B cell (primary cell): ENCODE measurements at regions not wholly inside any gene's neighbourhood (a gene's known extent, or its start where the extent isn't known, plus 50 kb on each side); places are given as distances from the start of the nearest gene placed in this dataset.

Experiments
- ATAC-seq: fragments of 200-7000 bp; cut with Tn5 transposase; one replicate; pipeline ENCODE4 v1.10.0; 2021; ENCODE audit warnings: low read depth, mild to moderate bottlenecking, moderate number of reproducible peaks, moderate library complexity
- CTCF ChIA-PET: fragments of 350-600 bp; sonication (Branson Sonifier 250); formaldehyde crosslinking; loops from one replicate; lab custom pipeline; 2021; ENCODE audit warnings: antibody characterized with exemption, inconsistent platforms; lab: Charles Lee
- POLR2A ChIA-PET: fragments of 350-600 bp; sonication (Branson Sonifier 250); formaldehyde crosslinking; loops from one replicate; lab custom pipeline; 2021; ENCODE audit warnings: antibody characterized with exemption; lab: Charles Lee
- DNase-seq: peaks from one replicate; pipeline ENCODE4 v3.0.0; 2013
- H2AFZ ChIP-seq: 2 replicates; pipeline ENCODE4 v1.6.1; 2012; ENCODE audit warnings: mild to moderate bottlenecking, low read depth, low read length; ENCODE audit not compliant: insufficient read depth, poor library complexity, severe bottlenecking
- H3K27ac ChIP-seq, 2 donors: 1 replicate in 1 of 2; 2 replicates in 1 of 2; pipeline ENCODE4 v1.5.1; 2012 to 2013; ENCODE audit warnings: low read length in 2 of 2, mild to moderate bottlenecking in 2 of 2, moderate library complexity in 1 of 2
- H3K27me3 ChIP-seq, 4 experiments: fragments of 200-600 bp in 1 of 4; sonication (generic) in 1 of 4; replicated peaks in 1 of 4; 1 replicate in 2 of 4; 2 replicates in 2 of 4; pipeline versions ENCODE4 v1.6.1 to v1.7.0; 2013 to 2016; ENCODE audit warnings: low read length in 3 of 4, mild to moderate bottlenecking in 2 of 4, mixed read lengths in 1 of 4, moderate library complexity in 1 of 4; ENCODE audit not compliant: insufficient read depth in 4 of 4, control insufficient read depth in 3 of 4; ENCODE audit errors: control extremely low read depth in 1 of 4
- H3K36me3 ChIP-seq, 2 experiments: replicated peaks in 1 of 2; 1 replicate in 1 of 2; 2 replicates in 1 of 2; pipeline versions ENCODE4 v1.6.1 to v1.7.1; 2013; ENCODE audit warnings: low read length in 1 of 2; ENCODE audit not compliant: insufficient read depth in 2 of 2, control insufficient read depth in 1 of 2; ENCODE audit errors: control extremely low read depth in 1 of 2, extremely low read depth in 1 of 2
- H3K4me1 ChIP-seq, 2 donors: fragments of 200-600 bp in 1 of 2; sonication (generic) in 1 of 2; 1 replicate in 1 of 2; 2 replicates in 1 of 2; pipeline versions ENCODE4 v1.5.1 to v1.6.1; 2013 to 2017; ENCODE audit warnings: low read length in 2 of 2; ENCODE audit not compliant: control insufficient read depth in 2 of 2, insufficient read depth in 2 of 2
- H3K4me2 ChIP-seq: replicated peaks from 2 replicates; pipeline ENCODE3; 2012; ENCODE audit warnings: mild to moderate bottlenecking, low read depth, low read length; ENCODE audit not compliant: poor library complexity, severe bottlenecking
- H3K4me3 ChIP-seq, 5 experiments: fragments of 200-600 bp in 1 of 5; sonication (generic) in 1 of 5; 1 replicate in 3 of 5; 2 replicates in 2 of 5; pipeline versions ENCODE4 v1.5.1 to v1.7.0; 2011 to 2016; ENCODE audit warnings: low read length in 4 of 5, mild to moderate bottlenecking in 4 of 5, low read depth in 2 of 5, control low read depth in 1 of 5, moderate library complexity in 1 of 5; ENCODE audit not compliant: insufficient read depth in 1 of 5; ENCODE audit errors: control extremely low read depth in 1 of 5, extremely low read depth in 1 of 5
- H3K79me2 ChIP-seq: fragments of 200-600 bp; sonication (generic); one replicate; pipeline ENCODE4 v1.6.0; 2016; ENCODE audit warnings: low read length; ENCODE audit not compliant: control insufficient read depth, insufficient read depth
- H3K9ac ChIP-seq: fragments of 200-600 bp; sonication (generic); 2 replicates; pipeline ENCODE4 v1.6.1; 2017; ENCODE audit warnings: mild to moderate bottlenecking, low read length, moderate library complexity
- H3K9me3 ChIP-seq, 3 donors: one replicate each; pipeline versions ENCODE4 v1.6.1 to v1.7.1; 2013; ENCODE audit warnings: low read length in 2 of 3; ENCODE audit not compliant: control insufficient read depth in 2 of 3, insufficient read depth in 1 of 3; ENCODE audit errors: control extremely low read depth in 1 of 3
- H4K20me1 ChIP-seq: 2 replicates; pipeline ENCODE4 v1.6.0; 2012; ENCODE audit warnings: mild to moderate bottlenecking, low read length; ENCODE audit not compliant: insufficient read depth, control insufficient read depth, poor library complexity, severe bottlenecking
- H3K27ac Mint-ChIP-seq: one replicate; pipeline ENCODE4 v1.8.0; 2021; ENCODE audit warnings: mixed read lengths
- H3K27me3 Mint-ChIP-seq: one replicate; pipeline ENCODE4 v1.8.0; 2021; ENCODE audit warnings: mixed read lengths
- H3K4me1 Mint-ChIP-seq: one replicate; pipeline ENCODE4 v1.8.0; 2021; ENCODE audit warnings: mixed read lengths
- H3K4me3 Mint-ChIP-seq: one replicate; pipeline ENCODE4 v1.8.0; 2021; ENCODE audit warnings: mixed read lengths
- H3K9me3 Mint-ChIP-seq: one replicate; pipeline ENCODE4 v1.8.0; 2022; ENCODE audit warnings: mixed read lengths; ENCODE audit not compliant: insufficient read depth
- EZH2 ChIP-seq: IDR thresholded peaks from 2 replicates; pipeline ENCODE4 v1.6.1; 2012; ENCODE audit warnings: borderline replicate concordance, low read depth, mild to moderate bottlenecking, moderate library complexity, low read length; ENCODE audit not compliant: insufficient read depth, poor library complexity, severe bottlenecking
- WGBS: methylation state at CpG from one replicate; pipeline ENCODE4 v1.1.5; 2013; ENCODE audit warnings: missing lambda C conversion rate; ENCODE audit not compliant: insufficient coverage; 5-methylcytosine and 5-hydroxymethylcytosine counted together
- intact Hi-C: fragments of 100-400 bp; cut with micrococcal nuclease; formaldehyde crosslinking; loops from one replicate; pipeline ENCODE4 v1.10.0; 2022
- TF ChIP-seq, protein P1 (sequence below): fragments of 200-600 bp; IDR thresholded peaks from one replicate; pipeline ENCODE4 v1.8.0; 2022; ENCODE audit warnings: antibody characterized with exemption, mild to moderate bottlenecking

DNA sequence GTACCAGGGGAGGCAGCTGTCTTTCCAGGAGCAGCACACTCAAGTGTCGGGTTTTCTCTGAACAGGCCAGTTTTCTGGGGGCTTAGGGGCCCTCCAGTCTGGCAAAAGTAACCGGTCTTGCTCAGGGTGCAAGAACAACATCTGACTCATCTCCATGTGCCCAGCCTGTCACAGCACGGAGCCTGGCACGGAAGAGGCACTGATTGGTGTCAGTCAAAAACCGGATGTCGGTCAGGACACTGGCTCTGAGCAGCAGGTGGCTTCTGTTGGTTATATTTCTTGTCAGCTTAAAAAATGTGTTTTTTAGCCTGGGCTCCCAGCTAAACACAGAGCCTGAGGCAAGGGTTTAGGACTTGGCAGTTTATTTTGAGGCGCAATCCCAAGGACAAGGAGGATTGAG is 139.9 kb downstream of the FBLN2 start:
- DNase-seq, result no peak
- Histone ChIP-seq H3K4me3 (no peak overlapping the region), H3K4me1 (no peaks in the 10 kb centered on the region), H3K4me2 (no peak overlapping the region), H3K9ac (no peak overlapping the region), H3K9me3 (peaks cover 0 to 5% (median 0%) of the 10 kb centered on the region in 3 donors), H2AFZ (no peak overlapping the region), H3K27ac (no peak overlapping the region), H3K36me3 (no peaks in the 10 kb centered on the region), H4K20me1 (no peaks in the 10 kb centered on the region), H3K79me2 (no peaks in the 10 kb centered on the region), H3K27me3 (peaks cover 0 to 2% (median 0%) of the 10 kb centered on the region in 4 experiments)
- H3K27me3 Mint-ChIP-seq, result peaks cover 24% of the 10 kb centered on the region
- TF ChIP-seq, protein P1, sequence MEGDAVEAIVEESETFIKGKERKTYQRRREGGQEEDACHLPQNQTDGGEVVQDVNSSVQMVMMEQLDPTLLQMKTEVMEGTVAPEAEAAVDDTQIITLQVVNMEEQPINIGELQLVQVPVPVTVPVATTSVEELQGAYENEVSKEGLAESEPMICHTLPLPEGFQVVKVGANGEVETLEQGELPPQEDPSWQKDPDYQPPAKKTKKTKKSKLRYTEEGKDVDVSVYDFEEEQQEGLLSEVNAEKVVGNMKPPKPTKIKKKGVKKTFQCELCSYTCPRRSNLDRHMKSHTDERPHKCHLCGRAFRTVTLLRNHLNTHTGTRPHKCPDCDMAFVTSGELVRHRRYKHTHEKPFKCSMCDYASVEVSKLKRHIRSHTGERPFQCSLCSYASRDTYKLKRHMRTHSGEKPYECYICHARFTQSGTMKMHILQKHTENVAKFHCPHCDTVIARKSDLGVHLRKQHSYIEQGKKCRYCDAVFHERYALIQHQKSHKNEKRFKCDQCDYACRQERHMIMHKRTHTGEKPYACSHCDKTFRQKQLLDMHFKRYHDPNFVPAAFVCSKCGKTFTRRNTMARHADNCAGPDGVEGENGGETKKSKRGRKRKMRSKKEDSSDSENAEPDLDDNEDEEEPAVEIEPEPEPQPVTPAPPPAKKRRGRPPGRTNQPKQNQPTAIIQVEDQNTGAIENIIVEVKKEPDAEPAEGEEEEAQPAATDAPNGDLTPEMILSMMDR, result no peak
- no peak for TF ChIP-seq EZH2
- no peak overlapping the region for H3K4me3 Mint-ChIP-seq
- no peak overlapping the region for H3K27ac Mint-ChIP-seq
- no peak for ATAC-seq
- peaks cover 2% of the 10 kb centered on the region for H3K9me3 Mint-ChIP-seq
- intact Hi-C loops, result no loop called here
- ChIA-PET CTCF (no interaction called here), POLR2A (no interaction called here)
- WGBS, result 87% methylated on average over 7 of the region's 7 CpGs
- H3K4me1 Mint-ChIP-seq, result no peaks in the 10 kb centered on the region

DNA sequence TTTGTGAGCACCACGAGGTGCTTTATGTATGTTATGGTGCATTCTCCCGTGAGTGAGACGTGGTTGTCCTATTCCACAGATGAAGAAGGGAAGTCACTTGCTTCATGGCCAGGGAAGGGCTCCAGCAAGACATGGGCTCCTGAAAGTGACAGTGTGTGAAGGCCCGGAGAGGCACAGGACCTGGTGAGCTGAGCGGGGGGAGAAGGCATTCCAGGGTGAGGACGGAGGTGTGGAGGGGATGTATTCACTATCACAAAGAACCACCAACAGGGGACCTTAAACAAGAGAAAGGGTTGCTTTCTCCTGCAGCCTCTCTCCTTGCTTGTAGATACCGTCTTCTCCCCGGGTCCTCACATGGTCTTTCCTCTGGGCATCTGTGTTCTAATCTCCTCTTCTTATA is 139.1 kb downstream of the FBLN2 start:
- CTCF ChIA-PET, result interaction anchor here (0.6 kb wide), 1 partner anchor 1529 kb away, joined by 3 read pairs; no protein-coding TSS in a partner anchor
- no peak overlapping the region for H3K4me3 Mint-ChIP-seq
- H3K4me2 ChIP-seq, result no peak overlapping the region
- WGBS, result 89% methylated on average over 5 of the region's 8 CpGs
- H3K4me1 Mint-ChIP-seq, result no peaks in the 10 kb centered on the region
- no peak for ATAC-seq
- H3K27me3 Mint-ChIP-seq, result peaks cover 31% of the 10 kb centered on the region
- no peaks in the 10 kb centered on the region for H4K20me1 ChIP-seq
- H3K27me3 ChIP-seq, result peaks cover 0 to 2% (median 0%) of the 10 kb centered on the region in 4 experiments
- H3K79me2 ChIP-seq, result no peaks in the 10 kb centered on the region
- no peak overlapping the region for H3K27ac Mint-ChIP-seq
- peaks cover 0 to 5% (median 0%) of the 10 kb centered on the region in 3 donors for H3K9me3 ChIP-seq
- H3K36me3 ChIP-seq, result no peaks in the 10 kb centered on the region
- POLR2A ChIA-PET, result no interaction called here
- no peak overlapping the region for H3K9ac ChIP-seq
- peaks cover 2% of the 10 kb centered on the region for H3K9me3 Mint-ChIP-seq
- DNase-seq, result no peak
- no peak overlapping the region for H3K27ac ChIP-seq
- intact Hi-C loops, result no loop called here
- H3K4me1 ChIP-seq, result no peaks in the 10 kb centered on the region
- TF ChIP-seq, protein P1, result no peak
- TF ChIP-seq EZH2, result no peak
- no peak overlapping the region for H2AFZ ChIP-seq
- no peak overlapping the region for H3K4me3 ChIP-seq
